Stimulated activated CD8-positive, alpha-beta memory T cell treated with anti-CD3 and anti-CD28 coated beads, Interleukin-7, amount 100 ng/mL, for 4 hours (primary cell): ENCODE measurements at regions not wholly inside any gene's neighbourhood (a gene's known extent, or its start where the extent isn't known, plus 50 kb on each side); places are given as distances from the start of the nearest gene placed in this dataset.
A peak's percentile ranks its signal among the peaks of the same experiment; 100 is the strongest.

Experiments
- DNase-seq, 2 donors: peaks; one replicate each; pipeline ENCODE4 v3.0.0-alpha.2; 2020; ENCODE audit warnings: low read depth in 2 of 2

DNA sequence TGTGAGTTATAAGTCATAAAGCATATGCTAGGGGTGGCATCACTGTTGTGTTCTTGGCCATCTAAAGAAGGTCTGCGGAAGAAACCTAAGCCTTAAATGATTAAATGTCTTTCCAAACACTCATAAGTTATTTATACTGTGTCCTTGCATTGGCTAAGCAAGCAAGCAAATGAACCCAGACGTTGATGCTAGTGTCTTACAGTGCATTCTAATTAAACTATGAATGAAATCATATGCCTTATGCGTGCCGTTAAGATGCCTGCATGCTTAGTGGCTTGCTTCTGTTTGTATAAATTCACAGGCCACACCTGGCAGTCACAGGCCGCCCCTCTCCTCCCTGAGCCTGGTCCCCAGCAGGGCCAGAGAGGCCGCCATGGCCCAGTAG, 49.9 kb downstream of the RIN2 start:
- no peak for DNase-seq

DNA sequence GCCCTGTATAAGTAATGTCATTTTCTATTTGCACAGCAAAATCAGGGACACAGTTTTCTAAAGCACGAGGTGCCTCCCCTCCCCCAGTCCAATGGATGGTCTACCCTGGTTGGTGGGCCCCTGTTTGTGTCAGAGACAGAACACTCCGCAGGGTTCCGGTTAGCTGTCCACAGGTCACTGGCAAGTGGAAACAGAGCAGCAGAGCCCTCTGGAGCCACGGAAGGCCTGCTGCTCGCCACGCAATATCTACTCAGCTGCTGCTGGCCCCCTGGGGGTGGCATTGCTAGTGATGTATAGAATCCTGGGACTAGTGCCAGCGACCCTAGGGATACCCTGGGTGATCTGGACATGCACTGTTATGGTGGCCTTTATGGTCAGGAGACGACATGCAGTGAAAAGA, 50.4 kb downstream of the RIN2 start:
- DNase-seq: no peak

- no peak for DNase-seq
Measured at GRCh38 chr20:19809505-19809904, 51.4 kb downstream of the RIN2 start.

- DNase-seq: no peak
Measured at GRCh38 chr20:19811231-19811630, 53.2 kb downstream of the RIN2 start.

GRCh38 chr20:19812056-19812455, 54.0 kb downstream of the RIN2 start:
- no peak for DNase-seq

- no peak for DNase-seq
Measured at GRCh38 chr20:19812696-19813095, 54.6 kb downstream of the RIN2 start.

DNA sequence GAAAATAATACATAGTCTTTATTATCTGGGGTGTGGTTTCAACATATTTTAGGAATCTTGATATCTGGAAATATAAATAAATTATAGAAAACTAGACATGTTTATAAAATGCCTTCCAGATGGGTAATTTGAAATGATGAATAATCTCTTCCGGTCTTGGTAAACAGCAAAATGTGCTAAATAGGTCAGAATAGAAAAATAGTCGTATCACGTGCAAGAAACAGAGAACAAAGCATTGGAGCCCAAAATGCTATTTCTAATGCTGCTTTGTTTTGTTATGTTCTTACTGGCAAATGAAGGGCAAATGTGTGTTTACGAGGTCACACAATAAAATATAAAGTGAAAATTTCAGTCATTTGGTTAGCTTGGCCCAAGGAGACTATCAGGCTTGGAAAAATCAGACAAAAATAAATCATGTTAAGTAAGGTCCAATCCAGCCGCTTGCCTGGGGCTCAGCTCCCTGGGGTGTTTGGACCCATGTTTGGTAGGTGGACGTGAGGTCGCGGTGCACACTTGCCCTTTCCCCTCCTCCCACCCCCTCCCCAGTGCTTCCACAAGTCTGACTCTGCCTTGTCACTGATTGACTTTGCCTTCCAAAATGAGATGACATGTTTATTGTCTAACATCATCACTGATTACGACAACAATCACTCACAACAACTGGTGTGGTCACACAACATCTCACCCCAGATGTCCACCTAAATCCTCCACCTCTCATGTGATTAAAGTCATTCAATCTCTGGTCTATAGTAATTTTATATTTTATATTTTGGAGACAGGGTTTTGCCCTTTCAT, 56.0 kb downstream of the RIN2 start:
- no peak for DNase-seq

DNA sequence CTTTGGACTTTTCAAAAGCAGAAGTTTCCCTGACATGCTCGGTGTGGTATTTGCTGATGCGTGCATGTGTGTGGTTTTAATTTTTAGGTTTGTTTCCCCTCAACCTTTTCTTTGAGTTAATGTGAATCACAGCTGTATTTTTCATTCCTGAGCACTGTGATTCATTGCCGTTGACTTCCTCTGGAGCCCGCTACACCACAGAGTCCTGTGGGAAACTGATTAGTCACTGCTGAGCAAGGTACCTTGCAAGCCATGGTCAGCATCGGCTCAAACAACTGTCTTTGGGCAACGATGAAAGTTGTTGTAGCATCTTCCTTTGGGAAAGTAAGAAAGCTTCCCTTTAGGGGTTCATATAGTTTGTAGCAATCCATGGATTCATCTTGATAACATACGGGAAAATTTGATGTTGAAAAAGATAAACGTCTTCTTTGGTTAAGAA, 57.5 kb downstream of the RIN2 start:
- DNase-seq: no peak

DNA sequence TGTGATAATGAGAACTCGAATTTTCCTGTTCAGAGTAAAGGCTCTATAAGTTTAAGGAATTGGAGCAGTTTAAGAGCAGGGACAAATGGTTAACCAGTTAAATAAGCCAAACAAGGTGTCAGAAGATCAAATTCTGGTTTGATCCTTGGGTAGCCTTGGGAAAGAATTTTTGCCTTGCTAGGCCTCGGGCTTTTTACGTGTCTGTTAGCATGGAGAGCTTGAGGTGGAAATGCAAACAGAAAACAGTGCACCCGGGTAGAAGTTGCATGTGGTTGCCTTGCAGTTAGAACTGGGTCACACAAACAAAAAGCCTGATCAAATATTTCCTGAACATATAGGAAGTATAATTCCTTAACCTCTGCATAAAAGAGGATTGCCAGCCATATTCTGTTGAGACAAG, 58.3 kb downstream of the RIN2 start:
- DNase-seq: no peak

DNA sequence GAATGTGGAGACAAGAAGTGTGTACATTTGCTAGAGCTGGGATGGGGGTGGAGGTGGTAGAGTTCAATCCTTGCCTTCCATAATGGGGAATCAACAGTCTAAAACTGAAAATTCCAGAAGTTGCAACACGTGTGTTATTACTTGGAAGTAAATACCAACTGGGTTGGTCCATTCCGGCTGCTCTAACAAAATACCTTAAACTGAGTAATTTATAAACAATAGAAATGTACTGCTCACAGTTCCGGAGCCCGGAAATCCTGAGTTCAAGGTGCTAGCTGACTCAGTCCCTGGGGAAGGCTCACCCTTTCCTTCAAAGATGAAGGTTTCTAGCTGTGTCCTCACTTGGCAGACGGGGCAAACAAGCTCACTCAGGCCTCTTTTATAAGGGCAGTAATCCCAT, 59.0 kb downstream of the RIN2 start:
- DNase-seq: no peak

DNA sequence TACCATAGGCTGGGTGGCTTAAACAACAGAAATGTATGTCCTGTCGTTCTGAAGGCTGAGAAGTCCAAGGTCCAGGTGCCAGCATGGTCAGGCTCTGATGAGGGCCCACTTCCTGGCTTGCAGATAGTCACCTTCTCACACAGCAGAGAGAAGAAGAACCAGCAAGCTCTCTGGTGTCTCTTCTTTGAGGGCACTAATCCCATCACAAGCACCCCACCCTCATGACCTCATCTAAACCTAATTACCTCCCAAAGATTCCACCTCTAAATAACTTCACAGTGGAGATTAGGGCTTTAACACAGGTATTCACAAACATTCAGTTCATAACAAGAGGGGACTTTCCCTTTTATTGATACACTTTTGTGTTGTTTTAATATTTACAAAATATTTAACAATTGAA, 61.1 kb downstream of the RIN2 start:
- DNase-seq: no peak

DNA sequence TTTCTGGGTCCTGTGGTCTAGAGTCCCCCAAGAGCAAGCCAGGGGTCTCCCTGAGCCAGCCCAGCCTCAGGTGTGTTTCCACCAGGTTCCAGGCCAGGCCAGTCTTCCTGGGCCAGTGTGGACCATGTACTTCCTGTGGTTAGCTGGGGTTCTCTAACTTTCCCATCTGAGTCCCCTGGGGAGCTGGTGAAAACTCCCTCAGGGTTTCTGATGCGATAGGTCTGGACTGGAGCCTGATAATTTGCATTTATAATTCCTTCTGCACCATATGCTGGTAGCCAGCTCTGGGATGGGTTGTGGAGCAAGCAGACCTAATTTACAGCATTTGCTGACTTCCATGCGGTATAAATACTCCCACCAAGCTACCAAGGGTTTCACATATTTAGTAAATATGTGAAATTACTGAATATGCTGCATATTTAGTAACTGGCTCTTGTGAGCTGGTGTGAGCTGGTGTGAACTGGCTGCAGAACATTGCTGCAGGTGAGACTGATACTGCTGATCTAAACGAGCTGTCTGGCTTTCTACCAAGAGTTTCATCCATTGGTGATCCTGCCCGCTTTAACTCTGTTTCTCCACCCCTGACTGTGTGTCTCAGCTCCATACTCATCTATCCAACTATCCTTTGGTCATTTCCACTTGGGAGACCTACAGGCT, 62.6 kb downstream of the RIN2 start:
- DNase-seq: no peak

- DNase-seq: no peak
Measured at GRCh38 chr20:19821606-19822005, 63.5 kb downstream of the RIN2 start.

DNA sequence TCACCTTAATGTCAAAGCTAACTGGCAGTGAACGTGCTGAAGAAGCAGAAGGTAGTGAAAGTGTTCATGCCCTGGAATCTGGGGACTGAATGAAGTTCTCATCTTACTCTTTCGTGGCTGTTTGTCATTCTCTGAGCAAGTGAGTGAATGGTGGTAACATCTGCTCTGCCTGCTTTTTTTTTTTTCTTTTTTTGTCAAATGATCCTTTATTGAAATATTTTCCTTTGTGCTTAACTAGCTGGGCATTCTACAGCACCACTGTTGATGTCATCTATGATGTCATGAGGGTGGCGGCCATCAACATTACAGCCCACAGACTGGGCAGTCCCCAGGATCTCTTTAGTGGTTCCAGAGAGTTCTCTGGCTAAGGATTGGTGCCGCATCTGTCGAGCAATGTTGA, 65.2 kb downstream of the RIN2 start:
- no peak for DNase-seq

- DNase-seq: no peak
Measured at GRCh38 chr20:19823971-19824370, 65.9 kb downstream of the RIN2 start.

DNA sequence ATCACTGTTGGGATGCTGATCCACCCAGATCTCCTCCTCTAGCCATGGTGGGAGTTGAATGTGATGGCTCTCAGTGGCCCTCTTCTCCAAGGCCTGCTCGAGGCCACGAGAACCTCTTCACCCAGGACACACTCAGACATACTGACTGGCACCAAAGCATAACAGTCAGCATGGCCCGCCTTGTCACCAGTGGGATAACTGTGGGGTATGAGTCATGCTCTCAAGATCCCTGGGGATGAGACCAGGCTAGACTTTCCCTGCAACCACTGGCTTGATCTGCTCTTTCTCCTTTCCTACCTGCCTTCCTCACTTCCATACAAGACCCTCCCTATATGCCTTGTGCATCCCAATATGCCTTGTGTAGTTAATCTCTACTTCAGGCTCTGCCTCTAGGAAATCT, 66.8 kb downstream of the RIN2 start:
- DNase-seq: no peak

- no peak for DNase-seq
Measured at GRCh38 chr20:19826179-19826914, 68.3 kb downstream of the RIN2 start.

DNA sequence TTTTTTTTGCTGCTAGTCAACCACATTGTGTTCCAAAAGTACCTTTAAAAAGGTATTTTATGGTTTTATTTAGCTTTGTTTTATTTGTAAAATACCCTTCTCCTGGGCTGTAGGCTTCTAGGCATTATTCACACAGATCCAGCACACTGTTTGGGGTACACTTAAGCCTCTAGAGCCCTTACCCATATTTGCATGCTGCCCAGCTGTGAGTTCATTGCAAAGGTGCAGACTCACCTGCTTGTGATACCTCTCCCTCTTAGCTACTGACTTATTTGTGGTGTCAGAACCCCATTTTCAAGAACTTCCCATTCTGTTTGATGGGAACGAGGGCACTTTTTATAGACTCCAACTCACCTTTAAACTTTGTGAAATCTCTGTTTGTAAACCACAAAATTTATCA, 69.8 kb downstream of the RIN2 start:
- no peak for DNase-seq

DNA sequence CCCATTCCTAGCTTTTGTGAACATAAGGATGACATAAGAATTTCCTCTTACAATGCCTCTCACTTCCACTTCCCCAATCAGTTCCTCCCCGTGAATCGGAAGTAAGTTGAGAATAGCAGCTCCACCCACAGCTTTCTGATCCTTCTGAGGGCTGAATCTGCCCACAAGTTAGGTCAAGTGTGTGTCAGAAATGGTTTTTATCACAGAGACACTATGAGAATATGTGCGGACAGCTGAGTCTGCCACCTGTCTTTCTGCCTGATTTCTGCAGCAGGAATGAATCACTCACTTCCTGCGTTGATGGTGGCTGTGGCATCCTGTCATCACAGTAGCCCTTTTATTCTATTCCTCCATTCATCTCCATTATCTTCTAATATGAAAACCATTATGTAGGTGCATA, 70.2 kb downstream of the RIN2 start:
- peak in 1 of 2 donors; percentile 5 for DNase-seq

DNA sequence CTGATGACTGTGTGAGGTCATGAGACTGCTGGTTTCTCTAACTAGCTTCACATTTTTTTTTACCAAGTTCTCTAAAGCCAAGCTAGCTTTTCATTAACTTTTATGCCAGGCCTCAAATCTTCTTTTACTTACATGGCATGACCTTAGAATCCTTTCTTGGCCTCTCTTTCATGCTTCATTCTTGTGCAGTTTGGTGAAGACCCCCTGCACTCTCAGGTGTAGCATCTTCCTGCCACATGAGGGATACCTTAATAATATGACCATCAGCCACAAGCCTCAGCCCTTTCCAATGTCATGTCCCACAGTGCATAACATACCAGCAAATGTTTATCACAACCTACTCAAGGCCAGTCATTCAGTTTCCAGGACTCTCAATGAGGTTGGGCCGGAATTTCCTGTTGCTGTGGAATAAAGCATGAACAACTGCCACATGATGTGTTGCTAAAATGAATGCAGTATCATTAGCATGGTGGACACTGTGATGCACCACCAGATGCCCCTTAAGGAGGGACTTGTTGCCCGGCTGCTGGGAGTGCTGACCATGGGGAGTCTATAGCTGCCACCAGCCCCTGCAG, 72.2 kb downstream of the RIN2 start:
- no peak for DNase-seq

GRCh38 chr20:19832875-19833274, 74.8 kb downstream of the RIN2 start:
- no peak for DNase-seq

GRCh38 chr20:19833395-19833794, 75.3 kb downstream of the RIN2 start:
- DNase-seq: no peak

DNA sequence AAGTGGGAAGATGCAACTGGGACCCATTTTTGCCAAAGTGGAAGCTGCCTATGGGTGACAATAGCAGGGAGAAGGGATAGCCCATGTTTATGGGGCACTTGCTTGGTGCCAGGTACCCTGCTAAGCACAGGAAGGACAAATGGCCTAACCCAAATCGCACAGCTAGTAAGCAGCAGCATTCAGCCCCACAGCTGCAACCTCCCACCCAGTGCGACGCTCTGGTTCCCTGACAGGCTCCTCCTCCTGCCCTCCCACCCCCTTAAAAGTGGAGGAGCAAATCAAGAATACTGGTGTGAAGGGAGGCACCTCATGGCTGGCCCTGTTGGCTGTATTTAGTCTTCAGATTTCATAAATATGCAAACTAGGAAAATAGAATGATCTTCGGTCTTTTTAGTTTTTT, 76.2 kb downstream of the RIN2 start:
- DNase-seq: no peak
